Subcutaneous abdominal adipose tissue (tissue), 5 donors: ENCODE measurements at regions not wholly inside any gene's neighbourhood (a gene's known extent, or its start where the extent isn't known, plus 50 kb on each side); places are given as distances from the start of the nearest gene placed in this dataset.

Experiments used
- H3K27ac ChIP-seq: one replicate; pipeline ENCODE4 v1.7.0; 2013; ENCODE audit warnings: low read depth, mild to moderate bottlenecking, inconsistent platforms, low read length, moderate library complexity
- H3K27me3 ChIP-seq, 5 donors: one replicate each; pipeline ENCODE4 v1.7.0; 2013; ENCODE audit warnings: low read length in 5 of 5, inconsistent platforms in 1 of 5; ENCODE audit not compliant: control insufficient read depth in 5 of 5, insufficient read depth in 4 of 5
- H3K36me3 ChIP-seq, 5 donors: one replicate each; pipeline ENCODE4 v1.7.0; 2013; ENCODE audit warnings: low read length in 5 of 5; ENCODE audit not compliant: control insufficient read depth in 5 of 5, insufficient read depth in 5 of 5
- H3K4me1 ChIP-seq, 5 donors: one replicate each; pipeline ENCODE4 v1.7.0; 2013; ENCODE audit warnings: low read length in 5 of 5, mild to moderate bottlenecking in 3 of 5, moderate library complexity in 1 of 5; ENCODE audit not compliant: control insufficient read depth in 5 of 5, insufficient read depth in 5 of 5
- H3K4me3 ChIP-seq, 5 donors: one replicate each; pipeline ENCODE4 v1.7.0; 2013; ENCODE audit warnings: low read length in 5 of 5, low read depth in 1 of 5
- H3K9ac ChIP-seq, 5 donors: one replicate each; pipeline ENCODE4 v1.7.0; 2013; ENCODE audit warnings: low read length in 5 of 5, mild to moderate bottlenecking in 4 of 5, moderate library complexity in 3 of 5
- H3K9me3 ChIP-seq, 5 donors: one replicate each; pipeline ENCODE4 v1.7.0; 2013; ENCODE audit warnings: low read length in 5 of 5; ENCODE audit not compliant: control insufficient read depth in 5 of 5
- donor health status: healthy.
- donor health status: healthy.
- donor health status: healthy.
- donor health status: healthy.
- donor health status: healthy.

GRCh38 chr12:91980389-91980821, 165.2 kb downstream of the BTG1 start:
- Histone ChIP-seq H3K27ac (no peak overlapping the region), H3K4me3 (no peak overlapping the region), H3K9me3 (peaks cover 0 to 7% (median 0%) of the 10 kb centered on the region in 5 donors), H3K4me1 (peaks cover 0 to 13% (median 4%) of the 10 kb centered on the region in 5 donors), H3K27me3 (no peaks in the 10 kb centered on the region), H3K36me3 (no peaks in the 10 kb centered on the region), H3K9ac (no peak overlapping the region)

- Histone ChIP-seq H3K9me3 (peaks cover 0 to 7% (median 0%) of the 10 kb centered on the region in 5 donors), H3K9ac (no peak overlapping the region), H3K27me3 (no peaks in the 10 kb centered on the region), H3K27ac (no peak overlapping the region), H3K4me1 (no peaks in the 10 kb centered on the region), H3K4me3 (no peak overlapping the region), H3K36me3 (no peaks in the 10 kb centered on the region)
Measured at GRCh38 chr12:91978143-91978542, 167.5 kb downstream of the BTG1 start.

DNA sequence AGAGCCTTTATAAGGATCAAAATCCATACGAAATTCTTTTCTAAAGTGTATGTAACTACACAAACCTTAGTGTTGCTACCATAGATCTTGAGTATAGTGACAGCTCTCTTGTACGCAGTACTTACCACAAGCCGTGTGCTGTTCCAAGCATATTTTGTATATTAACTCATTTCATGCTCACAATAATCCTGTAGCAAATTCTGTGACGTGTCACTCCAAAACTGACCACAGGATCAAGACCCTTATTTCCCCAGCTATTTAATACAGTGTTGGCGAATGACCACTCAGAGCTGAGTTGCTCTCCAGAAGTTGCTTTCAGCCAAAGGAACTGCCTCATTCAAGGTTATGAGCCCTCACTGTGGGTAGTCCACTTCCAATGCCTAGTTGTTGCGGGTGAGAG, 169.8 kb downstream of the BTG1 start:
- no peak overlapping the region for H3K27ac ChIP-seq
- no peak overlapping the region for H3K4me3 ChIP-seq
- no peaks in the 10 kb centered on the region for H3K36me3 ChIP-seq
- no peak overlapping the region for H3K9ac ChIP-seq
- H3K4me1 ChIP-seq: no peaks in the 10 kb centered on the region
- no peaks in the 10 kb centered on the region for H3K27me3 ChIP-seq
- H3K9me3 ChIP-seq: no peaks in the 10 kb centered on the region

GRCh38 chr12:91974541-91975085, 171.0 kb downstream of the BTG1 start:
- Histone ChIP-seq H3K9me3 (no peaks in the 10 kb centered on the region), H3K9ac (no peak overlapping the region), H3K27ac (no peak overlapping the region), H3K4me3 (no peak overlapping the region), H3K36me3 (no peaks in the 10 kb centered on the region), H3K4me1 (no peaks in the 10 kb centered on the region), H3K27me3 (no peaks in the 10 kb centered on the region)

GRCh38 chr12:91973813-91974212, 171.8 kb downstream of the BTG1 start:
- no peak overlapping the region for H3K9ac ChIP-seq
- H3K4me3 ChIP-seq: no peak overlapping the region
- no peaks in the 10 kb centered on the region for H3K9me3 ChIP-seq
- H3K36me3 ChIP-seq: no peaks in the 10 kb centered on the region
- H3K4me1 ChIP-seq: no peaks in the 10 kb centered on the region
- H3K27me3 ChIP-seq: no peaks in the 10 kb centered on the region
- no peak overlapping the region for H3K27ac ChIP-seq

DNA sequence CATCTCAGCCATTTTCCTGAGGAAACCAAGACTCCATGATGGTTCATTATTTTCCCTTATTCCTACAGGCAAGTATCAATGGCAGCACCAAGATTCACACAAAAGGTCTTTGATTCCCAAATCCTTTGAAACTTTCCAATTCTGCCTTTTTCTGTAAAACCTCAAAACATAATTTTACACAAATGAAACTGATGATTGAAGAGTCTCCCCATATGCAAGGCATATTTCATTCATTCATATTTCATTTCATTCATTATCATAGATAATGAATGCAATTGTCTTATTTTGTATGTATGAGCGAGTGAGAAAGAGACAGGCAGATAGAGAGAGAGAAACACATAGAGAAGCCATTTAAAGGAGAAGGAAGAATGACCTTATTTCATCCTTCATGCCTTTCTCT, 172.8 kb downstream of the BTG1 start:
- H3K4me1 ChIP-seq: no peaks in the 10 kb centered on the region
- H3K27ac ChIP-seq: no peak overlapping the region
- no peak overlapping the region for H3K4me3 ChIP-seq
- no peaks in the 10 kb centered on the region for H3K36me3 ChIP-seq
- H3K9me3 ChIP-seq: no peaks in the 10 kb centered on the region
- no peaks in the 10 kb centered on the region for H3K27me3 ChIP-seq
- H3K9ac ChIP-seq: no peak overlapping the region

DNA sequence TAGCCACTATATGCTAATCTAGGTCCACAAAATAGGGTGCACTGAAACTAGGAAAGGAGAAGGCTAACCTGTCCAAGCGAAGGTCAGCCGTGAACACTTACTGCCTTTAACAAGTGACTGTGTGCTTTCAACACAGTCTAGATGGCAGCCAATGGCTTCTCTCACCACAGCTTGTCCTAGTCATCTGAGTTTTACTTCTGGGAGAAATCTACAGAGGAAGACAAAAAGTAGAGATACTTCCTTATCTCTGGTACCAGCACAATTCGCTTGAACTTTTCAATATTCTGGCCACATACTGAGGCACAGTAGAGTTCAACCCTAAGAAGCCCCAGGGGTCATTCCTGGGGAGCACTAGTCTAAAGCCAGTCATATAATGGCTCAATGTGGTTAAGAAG, 176.9 kb downstream of the BTG1 start:
- Histone ChIP-seq H3K9me3 (no peaks in the 10 kb centered on the region), H3K27ac (no peak overlapping the region), H3K27me3 (no peaks in the 10 kb centered on the region), H3K4me1 (no peaks in the 10 kb centered on the region), H3K36me3 (no peaks in the 10 kb centered on the region), H3K9ac (no peak overlapping the region), H3K4me3 (no peak overlapping the region)

DNA sequence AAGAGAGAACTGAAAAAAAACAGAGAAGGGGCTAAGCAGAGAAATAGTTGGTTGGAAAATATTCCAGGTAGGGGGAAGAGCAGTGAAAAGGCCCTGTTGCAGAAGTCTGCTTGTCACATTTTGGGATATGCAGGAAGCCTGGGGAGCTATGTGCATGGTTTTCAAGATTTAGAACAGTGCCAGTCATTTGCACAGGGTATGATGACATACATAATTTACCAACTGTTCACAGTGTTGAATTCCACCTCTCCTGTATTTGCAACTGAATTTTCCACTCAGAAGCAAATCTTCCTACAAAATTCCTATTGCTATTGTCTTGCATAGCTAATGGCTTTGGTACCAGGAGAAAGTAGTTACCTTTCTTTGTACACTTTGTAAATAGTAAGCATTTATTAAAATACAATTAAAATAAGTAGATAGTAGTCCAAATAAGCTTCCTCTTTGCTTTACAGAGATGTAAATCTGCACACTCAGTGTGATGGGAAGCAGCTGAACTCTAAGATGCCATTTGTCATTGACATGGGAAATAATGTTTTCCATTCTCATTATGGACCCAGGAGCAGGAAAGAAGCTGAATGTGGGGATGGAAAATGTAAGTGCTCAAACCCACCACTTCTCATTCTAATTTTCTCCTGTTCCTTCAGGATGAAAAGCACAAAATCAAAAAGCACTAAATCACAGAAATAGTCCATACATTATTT, 177.4 kb downstream of the BTG1 start:
- Histone ChIP-seq H3K9me3 (no peaks in the 10 kb centered on the region), H3K27me3 (no peaks in the 10 kb centered on the region), H3K4me1 (no peaks in the 10 kb centered on the region), H3K36me3 (no peaks in the 10 kb centered on the region), H3K9ac (no peak overlapping the region), H3K4me3 (no peak overlapping the region), H3K27ac (no peak overlapping the region)

- H3K27me3 ChIP-seq: no peaks in the 10 kb centered on the region
- no peaks in the 10 kb centered on the region for H3K9me3 ChIP-seq
- no peaks in the 10 kb centered on the region for H3K36me3 ChIP-seq
- no peak overlapping the region for H3K9ac ChIP-seq
- no peak overlapping the region for H3K4me3 ChIP-seq
- H3K27ac ChIP-seq: no peak overlapping the region
- no peaks in the 10 kb centered on the region for H3K4me1 ChIP-seq
Measured at GRCh38 chr12:91967590-91967989, 178.1 kb downstream of the BTG1 start.

GRCh38 chr12:91965781-91966180, 179.9 kb downstream of the BTG1 start:
- H3K27me3 ChIP-seq: no peaks in the 10 kb centered on the region
- H3K4me3 ChIP-seq: no peak overlapping the region
- no peaks in the 10 kb centered on the region for H3K36me3 ChIP-seq
- H3K9ac ChIP-seq: no peak overlapping the region
- H3K27ac ChIP-seq: no peak overlapping the region
- no peaks in the 10 kb centered on the region for H3K4me1 ChIP-seq
- H3K9me3 ChIP-seq: no peaks in the 10 kb centered on the region
